HG03575 (cell line): ENCODE measurements at regions not wholly inside any gene's neighbourhood (a gene's known extent, or its start where the extent isn't known, plus 50 kb on each side); places are given as distances from the start of the nearest gene placed in this dataset.
"Not testable (repeated sequence)": the region's sequence is repeated elsewhere in the genome, so short reads cannot be mapped to it uniquely, and the experiment has no call there.

ENCODE experiments used
- ATAC-seq: cut with Tn5 transposase; IDR thresholded peaks from one replicate; pipeline ENCODE4 v1.9.1; 2021; ENCODE audit not compliant: unreplicated experiment, insufficient number of reproducible peaks, low FRiP score; ENCODE audit errors: extremely low read depth

DNA sequence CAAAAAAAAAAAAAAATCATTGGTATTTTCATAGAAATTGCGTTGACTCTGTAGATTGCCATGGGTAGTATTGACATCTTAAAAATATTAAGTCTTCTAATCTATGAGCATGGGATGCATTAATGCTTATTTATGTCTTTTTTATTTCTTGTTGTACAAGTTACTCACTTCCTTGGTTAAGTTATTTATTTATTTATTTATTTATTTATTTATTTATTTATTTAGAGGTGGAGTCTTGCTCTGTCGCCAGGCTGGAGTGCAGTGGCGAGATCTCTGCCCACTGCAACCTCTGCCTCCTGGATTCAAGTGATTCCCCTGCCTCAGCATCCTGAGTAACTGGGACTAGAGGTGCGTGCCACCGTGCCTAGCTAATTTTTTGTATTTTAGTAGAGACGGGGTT is 656.0 kb downstream of the TENT5A start:
- ATAC-seq = not testable (repeated sequence)

- no peak for ATAC-seq
Measured at GRCh38 chr6:81093051-81093450, 659.4 kb downstream of the TENT5A start.

- ATAC-seq = no peak
Measured at GRCh38 chr6:81088145-81088544, 664.3 kb downstream of the TENT5A start.

DNA sequence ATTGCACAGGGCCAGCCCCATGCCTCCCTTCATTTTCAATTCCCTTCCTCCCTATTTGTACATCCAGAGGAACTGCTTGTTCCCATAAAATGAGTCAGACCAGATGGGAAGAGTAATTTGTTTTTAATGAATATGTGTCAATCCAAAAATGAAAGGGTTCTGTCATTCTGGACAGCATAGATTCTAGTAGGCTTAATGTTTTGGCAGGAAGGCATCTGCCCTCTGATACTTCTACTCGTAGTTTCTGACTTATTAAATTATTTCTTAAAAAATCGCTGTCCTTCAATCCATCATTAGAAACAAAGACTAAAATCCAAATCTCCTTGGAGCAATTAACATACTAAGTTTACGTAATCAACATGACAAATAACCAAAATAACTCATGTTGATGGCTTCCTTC is 665.5 kb downstream of the TENT5A start:
- ATAC-seq = no peak

DNA sequence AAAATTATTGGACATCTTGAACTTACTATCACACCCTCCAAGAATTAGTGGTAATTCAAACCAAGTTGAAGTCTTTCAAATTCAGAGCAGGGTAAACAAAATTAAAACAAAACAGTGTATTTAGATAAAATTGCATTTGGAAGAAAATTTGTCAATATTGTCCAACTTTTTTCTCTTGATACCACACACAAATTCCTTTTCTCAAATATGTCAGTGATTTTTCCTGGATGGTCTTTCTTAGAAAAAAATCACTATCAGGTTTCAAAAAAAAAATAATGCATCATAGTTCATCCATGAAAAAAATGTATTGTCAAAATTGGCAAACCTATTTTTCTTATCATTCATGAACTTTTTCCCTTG is 667.1 kb downstream of the TENT5A start:
- ATAC-seq = no peak

DNA sequence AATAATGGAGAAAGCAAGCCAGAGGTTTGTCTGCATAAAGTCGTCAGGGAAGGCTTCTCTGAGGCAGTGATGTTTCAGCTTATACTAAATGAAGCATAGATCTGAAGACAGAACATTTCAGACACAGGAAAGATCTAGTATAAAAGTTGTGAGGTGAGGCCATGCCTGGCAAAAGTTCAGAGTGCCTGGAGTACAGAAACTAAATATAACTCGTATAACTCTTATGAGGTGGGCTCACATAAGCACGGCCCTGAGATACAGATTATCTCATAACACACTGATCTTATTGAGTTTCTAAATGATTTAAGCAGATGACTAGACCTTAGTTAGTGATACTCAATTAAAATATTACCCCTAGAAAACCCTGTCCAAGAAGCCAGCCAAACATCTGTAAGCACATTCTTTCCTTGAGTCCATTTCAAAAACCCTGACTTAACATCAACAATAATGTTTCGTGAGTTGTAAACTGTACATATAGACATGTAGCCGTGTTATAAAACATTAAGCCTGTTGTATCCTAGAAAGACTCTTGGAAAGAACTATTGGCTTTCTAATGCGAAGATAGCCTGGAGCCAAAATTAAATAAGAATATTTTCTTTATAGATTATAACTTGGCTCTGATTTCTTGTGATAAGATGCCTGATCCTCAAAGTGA is 667.6 kb downstream of the TENT5A start:
- no peak for ATAC-seq

DNA sequence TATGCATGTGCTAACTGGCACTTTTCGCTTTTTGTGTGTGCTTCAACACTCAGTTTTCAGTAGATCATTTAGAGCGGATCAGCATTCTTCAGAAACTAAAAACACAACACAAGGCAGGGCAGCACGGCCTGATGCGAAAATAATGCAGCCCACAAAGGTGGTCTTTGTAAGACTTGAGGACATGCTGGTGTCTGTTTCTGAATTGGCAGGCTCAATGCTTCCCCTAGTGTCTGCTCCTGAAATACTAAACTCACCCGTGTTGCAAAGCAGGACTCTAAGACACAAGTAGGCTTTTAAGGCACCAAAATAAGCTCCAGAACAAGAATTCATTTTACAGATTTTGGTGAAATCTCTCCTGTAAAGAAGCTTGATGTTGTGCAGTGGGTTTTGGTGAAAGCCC is 676.5 kb downstream of the TENT5A start:
- ATAC-seq = no peak

- no peak for ATAC-seq
Measured at GRCh38 chr6:81073318-81073717, 679.2 kb downstream of the TENT5A start.

GRCh38 chr6:81071121-81071520 is 681.4 kb downstream of the TENT5A start:
- no peak for ATAC-seq

- no peak for ATAC-seq
Measured at GRCh38 chr6:81067057-81067456, 685.4 kb downstream of the TENT5A start.

GRCh38 chr6:81063891-81064290 is 688.6 kb downstream of the TENT5A start:
- ATAC-seq = no peak

DNA sequence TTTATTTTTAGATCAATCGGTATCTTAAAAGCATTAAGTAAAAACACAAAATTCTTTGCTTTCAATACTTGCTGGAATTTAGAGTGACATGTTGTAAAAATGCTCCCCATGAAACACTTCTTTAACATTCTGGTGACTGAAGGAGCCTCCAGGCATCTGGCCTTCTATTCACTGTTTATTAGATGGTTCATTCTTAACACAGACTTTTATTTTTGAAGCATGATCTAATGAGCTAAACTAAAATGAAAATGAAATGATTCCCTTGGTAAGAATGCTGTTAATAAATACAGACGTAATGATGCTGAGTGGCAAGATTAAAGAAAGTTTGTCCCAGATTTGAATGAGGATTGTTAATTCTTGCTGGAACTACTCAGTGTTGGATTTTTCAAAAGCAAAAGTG is 698.4 kb downstream of the TENT5A start:
- no peak for ATAC-seq

GRCh38 chr6:81051952-81052351 is 700.5 kb downstream of the TENT5A start:
- no peak for ATAC-seq

DNA sequence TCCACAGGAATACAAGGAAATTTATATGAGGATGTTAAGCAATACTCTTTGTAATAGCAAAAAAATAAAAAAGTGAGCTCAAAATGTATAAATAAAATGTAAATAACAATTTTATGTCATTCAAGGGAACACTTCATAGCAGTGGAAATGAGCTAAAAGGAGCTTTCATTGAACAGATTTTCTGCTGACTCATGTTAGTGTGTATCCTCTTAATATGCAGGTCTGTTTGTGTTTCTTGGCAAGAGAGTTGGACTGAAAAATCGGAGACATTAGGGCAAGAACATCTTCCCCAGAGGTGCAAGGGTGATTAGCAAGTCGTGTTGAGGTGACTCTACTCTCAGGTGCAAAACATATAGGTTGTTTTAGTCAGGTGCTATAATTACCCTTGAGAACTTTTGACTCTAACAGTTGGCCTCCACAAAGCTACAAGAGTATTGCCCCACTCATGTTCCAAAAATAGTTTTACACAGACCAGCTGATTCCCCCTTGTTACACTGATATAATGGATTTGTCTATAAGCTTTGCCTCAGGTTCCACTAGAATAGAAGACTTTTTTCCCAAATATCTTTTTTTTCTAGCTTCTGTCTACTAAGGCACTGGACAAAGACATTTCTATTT is 702.9 kb downstream of the TENT5A start:
- no peak for ATAC-seq

- no peak for ATAC-seq
Measured at GRCh38 chr6:81031416-81031815, 721.1 kb downstream of the TENT5A start.

- no peak for ATAC-seq
Measured at GRCh38 chr6:81026041-81026553, 726.4 kb downstream of the TENT5A start.

DNA sequence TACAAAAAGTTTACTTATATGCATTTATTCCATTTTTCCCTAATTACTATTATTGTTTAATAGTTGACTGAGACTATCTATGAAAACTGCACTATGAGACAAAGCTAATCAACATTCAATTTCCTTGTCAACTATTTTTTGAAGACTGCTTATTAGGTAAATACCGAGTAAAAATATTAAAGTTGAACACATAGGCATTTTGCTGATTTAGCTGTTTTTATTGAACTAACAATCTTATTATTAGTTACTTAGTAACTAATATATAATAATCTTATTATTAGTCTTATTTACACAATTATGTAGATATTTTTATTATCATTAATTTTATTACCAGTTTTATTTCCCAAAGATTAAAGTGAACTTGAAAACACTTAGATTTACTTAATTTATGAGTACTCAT is 728.8 kb downstream of the TENT5A start:
- no peak for ATAC-seq

DNA sequence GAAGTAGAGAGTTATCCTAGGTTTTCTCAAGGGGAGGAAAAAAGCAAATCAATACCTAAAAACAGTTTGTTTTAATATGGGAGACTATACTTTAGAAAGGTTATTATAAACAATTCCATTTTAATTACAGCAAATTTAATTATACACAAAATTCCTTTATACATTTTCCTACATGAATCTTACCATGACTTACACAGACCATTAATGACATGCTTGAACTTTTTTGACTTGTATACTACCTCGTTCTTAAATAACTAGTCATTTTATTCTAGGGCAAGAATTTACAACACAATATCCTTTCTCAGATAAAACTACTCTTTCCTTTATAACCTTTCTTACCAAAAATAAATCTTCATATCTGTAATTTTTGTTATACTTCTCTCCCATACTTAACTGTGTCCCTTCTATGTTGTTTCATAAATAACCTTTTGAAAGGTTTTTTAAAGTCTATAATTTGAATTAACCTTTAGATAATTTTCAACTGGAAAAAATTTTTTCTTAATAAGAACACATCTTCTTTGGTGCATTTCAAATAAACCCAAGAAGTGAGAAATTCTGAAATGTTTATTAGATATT is 729.4 kb downstream of the TENT5A start:
- ATAC-seq = no peak

DNA sequence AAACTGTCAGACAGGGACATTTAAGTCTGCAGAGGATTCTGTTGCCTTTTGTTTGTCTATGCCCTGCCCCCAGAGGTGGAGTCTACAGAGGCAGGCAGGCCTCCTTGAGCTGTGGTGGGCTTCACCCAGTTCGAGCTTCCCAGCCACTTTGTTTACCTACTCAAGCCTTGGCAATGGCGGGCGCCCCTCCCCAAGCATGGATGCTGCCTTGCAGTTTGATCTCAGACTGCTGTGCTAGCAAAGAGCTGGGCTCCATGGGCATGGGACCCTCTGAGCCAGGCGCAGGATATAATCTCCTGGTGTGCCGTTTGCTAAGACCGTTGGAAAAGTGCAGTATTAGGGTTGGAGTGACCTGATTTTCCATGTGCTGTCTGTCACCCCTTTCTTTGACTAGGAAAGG is 734.9 kb downstream of the TENT5A start:
- ATAC-seq = not testable (repeated sequence)

DNA sequence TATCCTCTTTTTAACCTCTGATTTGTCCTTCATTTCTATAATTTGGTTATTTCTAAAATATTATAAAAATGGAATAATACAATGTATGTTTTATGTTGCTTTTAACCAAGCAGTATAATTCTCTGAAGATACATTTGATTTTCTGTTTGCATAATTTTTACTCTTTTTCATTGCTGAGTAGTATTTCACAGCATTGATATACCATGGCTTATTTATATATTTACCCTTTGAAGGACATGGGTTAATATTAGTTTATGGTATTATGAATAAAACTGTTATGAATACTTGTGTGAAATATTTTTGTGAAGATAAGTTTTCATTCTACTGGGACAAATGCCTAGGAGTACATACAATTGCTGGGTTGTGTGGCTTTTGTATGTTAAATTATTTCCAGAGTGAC is 748.6 kb downstream of the TENT5A start:
- no peak for ATAC-seq

DNA sequence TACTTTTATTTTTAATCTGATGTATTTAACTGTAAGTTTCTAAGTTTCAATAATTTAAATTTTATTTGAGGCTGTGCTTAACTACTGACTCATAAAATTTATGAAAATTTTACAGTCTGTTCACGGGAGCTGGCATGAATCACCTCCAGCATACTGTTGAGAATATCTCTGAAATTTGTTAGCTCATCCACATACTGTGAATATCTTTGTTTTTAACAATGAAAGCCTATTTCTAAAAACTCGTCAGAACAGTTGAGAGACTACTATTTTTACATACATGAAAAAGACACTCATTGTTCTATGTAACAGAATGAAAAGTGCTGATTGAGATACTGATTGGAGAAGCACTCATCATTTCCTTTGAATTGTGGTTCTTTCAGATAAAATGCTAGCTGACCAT is 749.3 kb downstream of the TENT5A start:
- no peak for ATAC-seq
